Cardiac septum (tissue), 1 donor: ENCODE measurements at regions not wholly inside any gene's neighbourhood (a gene's known extent, or its start where the extent isn't known, plus 50 kb on each side); places are given as distances from the start of the nearest gene placed in this dataset.
"Not testable (repeated sequence)": the region's sequence is repeated elsewhere in the genome, so short reads cannot be mapped to it uniquely, and the experiment has no call there.

Source experiments
- DNase-seq: peaks from one replicate; pipeline ENCODE4 v3.0.0-alpha.2; 2020; ENCODE audit warnings: low spot score
- intact Hi-C: fragments of 100-400 bp; cut with DNase I; formaldehyde crosslinking; loops from one replicate; pipeline ENCODE4 v1.14.0; 2022
- donor health status: DM: no; HTN: no; CAD: no.

GRCh38 chr2:13813236-13813635 is 819.3 kb upstream of the LRATD1 start:
- no peak for DNase-seq
- intact Hi-C loops, result no loop called here

DNA sequence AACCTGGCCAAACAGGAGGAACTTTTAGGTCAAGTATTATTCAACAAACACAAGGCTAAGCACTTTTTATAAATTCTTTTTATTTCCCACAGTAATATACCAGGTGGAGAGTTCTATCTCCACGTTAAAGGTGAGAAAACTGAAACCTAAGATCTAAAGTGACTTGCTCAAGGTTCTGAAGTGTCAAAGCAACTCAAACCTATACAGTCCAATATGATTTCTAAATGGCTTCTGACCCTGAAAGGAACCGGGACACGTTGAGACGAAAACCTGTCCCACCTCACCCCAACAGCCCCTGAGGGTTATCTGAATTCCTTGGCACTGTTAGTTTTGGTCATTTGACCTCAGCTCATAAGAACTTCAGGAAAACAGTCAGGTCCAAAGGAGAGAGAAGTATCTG is 814.5 kb upstream of the LRATD1 start:
- DNase-seq, result no peak
- intact Hi-C loops, result no loop called here

- intact Hi-C loops, result no loop called here
Measured at GRCh38 chr2:13819896-13820295, 812.6 kb upstream of the LRATD1 start.

DNA sequence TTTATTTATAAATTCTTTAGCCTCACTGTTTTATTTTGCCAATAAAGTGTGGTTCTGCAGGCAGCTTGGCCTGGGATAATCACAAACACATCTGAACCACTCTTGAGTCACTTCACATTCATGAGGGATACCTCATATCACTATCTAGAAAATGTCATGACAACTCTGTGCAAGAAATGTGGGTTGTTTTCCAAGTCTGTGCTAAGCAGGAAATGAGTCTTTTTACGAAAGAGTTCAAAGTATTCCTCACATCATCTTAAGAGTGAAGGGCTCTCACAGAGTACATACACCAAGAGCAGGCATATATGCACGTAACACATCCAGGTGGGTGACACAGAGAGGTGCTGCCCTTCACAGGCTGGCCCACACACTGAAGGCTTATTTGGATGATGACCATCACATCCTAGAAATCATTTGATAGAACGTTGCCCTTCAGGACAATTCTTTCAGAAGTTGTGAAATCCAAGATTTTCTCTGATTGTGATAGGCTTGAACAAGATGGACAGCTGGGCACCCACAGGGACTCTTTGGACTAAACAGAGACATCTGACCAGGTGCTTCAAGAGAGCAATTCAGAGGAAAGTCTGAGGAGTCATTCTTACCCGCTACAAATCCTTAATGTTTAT is 811.1 kb upstream of the LRATD1 start:
- no peak for DNase-seq
- intact Hi-C loops, result no loop called here

More at GRCh38 chr2:13819896-13820295, 812.6 kb upstream of the LRATD1 start:
- DNase-seq, result no peak

GRCh38 chr2:13822365-13822764 is 810.2 kb upstream of the LRATD1 start:
- intact Hi-C loops, result no loop called here
- DNase-seq, result no peak

DNA sequence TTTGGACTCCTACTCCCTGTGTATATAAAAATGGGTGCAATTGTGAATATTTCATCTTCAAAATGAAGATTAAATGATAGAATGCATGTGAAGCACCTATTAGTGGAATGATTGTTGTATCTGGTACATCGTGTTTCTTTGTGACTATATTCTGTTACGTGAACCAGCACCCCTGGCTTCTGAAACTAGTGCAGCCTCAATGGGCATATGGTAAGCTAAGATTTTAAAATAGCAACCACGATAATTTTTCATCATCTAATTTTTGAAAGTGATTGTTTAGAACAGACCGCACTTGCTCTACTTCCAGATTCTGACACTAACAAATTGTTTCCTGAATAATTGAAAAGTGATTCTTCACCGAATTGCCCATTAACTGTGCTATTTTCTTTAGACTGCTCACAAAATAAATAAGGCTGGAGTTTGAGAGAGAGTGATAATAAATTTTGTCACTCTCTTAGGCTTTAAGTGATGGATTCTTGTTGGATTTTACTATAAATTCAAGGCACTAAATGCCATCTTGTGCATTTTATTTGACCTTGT is 806.1 kb upstream of the LRATD1 start:
- DNase-seq, result no peak
- intact Hi-C loops, result no loop called here

- intact Hi-C loops, result no loop called here
- no peak for DNase-seq
Measured at GRCh38 chr2:13858626-13859025, 773.9 kb upstream of the LRATD1 start.

DNA sequence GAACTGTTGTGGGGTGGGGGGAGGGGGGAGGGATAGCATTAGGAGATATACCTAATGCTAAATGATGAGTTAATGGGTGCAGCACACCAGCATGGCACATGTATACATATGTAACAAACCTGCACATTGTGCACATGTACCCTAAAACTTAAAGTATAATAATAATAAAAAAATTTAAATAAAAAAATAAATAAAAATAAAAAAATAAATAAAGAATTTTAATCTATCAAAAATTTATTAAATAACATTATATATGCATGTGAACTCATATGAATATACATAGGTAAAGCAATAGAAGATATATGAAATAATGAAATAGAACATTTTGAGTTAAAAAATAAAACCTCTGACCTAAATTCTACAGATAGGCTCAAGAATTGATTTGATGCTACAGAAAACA is 764.2 kb upstream of the LRATD1 start:
- intact Hi-C loops, DNase-seq: not testable (repeated sequence)

- intact Hi-C loops, result no loop called here
Measured at GRCh38 chr2:13876491-13877037, 756.0 kb upstream of the LRATD1 start.

DNA sequence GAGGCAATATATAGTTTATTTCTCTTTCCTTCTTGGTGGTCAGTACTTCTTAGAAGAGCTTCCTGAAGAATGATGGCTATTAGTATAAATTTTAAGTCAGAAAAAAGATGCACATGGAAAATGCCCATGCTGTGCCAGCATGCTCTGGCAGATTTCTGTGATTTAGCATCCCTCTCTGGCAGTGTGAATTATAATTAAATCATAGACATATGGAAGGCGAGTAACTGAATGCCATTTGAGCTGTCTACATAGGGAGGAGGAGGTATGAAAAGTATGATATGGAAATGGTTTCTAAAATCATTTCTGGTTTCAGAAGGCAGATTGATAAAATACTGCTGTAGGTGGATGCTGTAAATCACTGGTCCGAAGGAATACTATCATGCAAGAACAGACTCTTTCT is 754.9 kb upstream of the LRATD1 start:
- intact Hi-C loops, result no loop called here
- no peak for DNase-seq

More at GRCh38 chr2:13876491-13877037, 756.0 kb upstream of the LRATD1 start:
- DNase-seq, result no peak

- intact Hi-C loops, result no loop called here
- DNase-seq, result no peak
Measured at GRCh38 chr2:13884291-13884976, 748.1 kb upstream of the LRATD1 start.

GRCh38 chr2:13901526-13901925 is 731.0 kb upstream of the LRATD1 start:
- intact Hi-C loops, result no loop called here

DNA sequence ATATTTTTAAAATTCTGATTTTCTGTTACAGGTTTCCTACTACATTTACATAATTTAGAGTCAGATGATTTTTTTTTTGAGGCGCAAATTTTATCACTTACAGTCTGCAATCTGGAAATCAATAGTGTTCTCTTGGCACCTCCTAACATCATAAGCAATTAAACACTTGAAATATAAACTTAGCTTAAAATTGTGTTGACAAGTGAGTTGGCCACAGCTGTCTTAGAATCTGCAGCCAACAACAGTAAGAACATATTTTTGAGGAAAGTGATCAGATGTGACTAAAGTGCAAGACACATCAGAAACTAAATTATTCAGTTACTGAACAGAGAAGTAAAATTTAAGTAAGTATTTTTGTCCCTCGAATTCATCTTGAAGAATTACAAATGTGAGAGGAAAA is 726.7 kb upstream of the LRATD1 start:
- DNase-seq, result no peak
- intact Hi-C loops, result no loop called here

More at GRCh38 chr2:13901526-13901925, 731.0 kb upstream of the LRATD1 start:
- DNase-seq, result no peak

- no peak for DNase-seq
- intact Hi-C loops, result no loop called here
Measured at GRCh38 chr2:13916066-13916465, 716.5 kb upstream of the LRATD1 start.

DNA sequence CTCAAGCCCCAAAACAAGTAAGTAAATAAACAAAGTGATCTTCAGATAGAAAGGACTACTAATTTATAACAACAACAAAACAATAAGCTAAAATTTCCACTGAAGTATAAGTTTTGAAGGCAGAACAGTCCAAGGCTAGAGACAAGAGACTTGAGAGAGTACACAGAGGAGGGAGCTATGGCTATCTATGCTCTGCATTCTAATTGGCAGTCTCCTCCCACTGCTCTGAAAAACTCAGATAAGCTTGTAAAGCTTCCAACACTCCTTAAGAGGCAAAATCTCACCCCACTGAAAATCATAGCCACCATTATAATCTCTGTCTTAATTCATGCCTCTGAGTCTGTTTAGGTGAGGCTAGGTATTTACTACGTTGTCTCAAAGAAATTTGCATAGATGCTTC is 714.6 kb upstream of the LRATD1 start:
- intact Hi-C loops, result no loop called here
- no peak for DNase-seq

DNA sequence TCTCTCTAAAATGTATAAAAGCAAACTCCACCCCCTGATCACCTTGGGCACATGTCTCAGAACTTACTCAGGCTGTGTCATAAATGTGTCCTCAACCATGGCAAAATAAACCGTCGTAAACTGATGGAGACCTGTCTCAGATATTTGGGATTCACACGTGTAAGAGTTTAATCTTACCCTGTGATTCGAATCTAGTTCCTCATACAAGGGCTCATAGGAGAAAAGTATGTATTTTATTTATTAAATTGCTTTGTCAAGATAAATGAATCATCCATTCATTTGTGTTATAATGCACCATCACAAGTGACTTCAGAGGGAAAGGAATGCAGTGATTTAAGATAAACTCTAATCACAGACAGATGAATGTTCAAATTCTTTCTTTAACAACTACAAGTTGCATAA is 712.5 kb upstream of the LRATD1 start:
- no peak for DNase-seq
- intact Hi-C loops, result no loop called here

- DNase-seq, result no peak
- intact Hi-C loops, result no loop called here
Measured at GRCh38 chr2:13921245-13921644, 711.3 kb upstream of the LRATD1 start.

- no peak for DNase-seq
- intact Hi-C loops, result no loop called here
Measured at GRCh38 chr2:13923823-13924222, 708.7 kb upstream of the LRATD1 start.

DNA sequence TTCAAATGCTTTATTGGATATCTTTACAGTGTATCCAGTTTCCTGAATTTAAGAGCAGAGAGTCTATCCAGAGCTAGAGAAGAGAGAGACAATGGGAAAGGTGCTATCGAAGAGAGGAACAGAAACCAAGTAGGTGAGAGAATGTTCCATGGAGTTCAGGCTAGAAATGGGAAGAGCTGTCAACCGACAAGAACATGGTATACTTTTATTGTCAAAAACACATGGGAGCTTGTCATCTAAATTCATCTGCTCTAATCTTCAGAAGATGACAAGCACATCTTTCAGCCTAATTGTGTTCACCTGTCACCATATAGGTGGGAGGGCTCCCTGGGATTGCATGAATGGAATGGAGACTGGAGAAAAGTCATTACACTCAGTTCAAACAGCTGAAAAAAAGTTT is 690.4 kb upstream of the LRATD1 start:
- no peak for DNase-seq
- intact Hi-C loops, result no loop called here

DNA sequence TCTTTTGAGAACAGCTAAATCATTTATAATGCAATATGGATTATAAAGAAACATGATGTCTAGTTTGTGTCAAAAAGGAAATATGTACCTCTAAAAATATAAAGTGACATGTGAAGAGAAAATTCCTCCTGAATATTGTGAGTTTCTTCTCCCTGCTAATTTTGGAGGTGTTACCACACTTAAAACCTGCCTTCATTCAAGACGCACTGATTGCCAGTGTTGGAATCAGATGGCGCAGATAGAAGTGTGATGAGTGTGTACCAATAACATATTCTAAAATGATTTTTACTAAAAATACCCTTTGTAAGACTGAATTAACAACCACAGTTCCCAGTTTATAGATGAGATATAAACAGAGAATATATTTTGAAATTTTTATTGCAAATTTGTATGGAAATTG is 681.8 kb upstream of the LRATD1 start:
- DNase-seq, result no peak
- intact Hi-C loops, result no loop called here

- DNase-seq, result no peak
- intact Hi-C loops, result no loop called here
Measured at GRCh38 chr2:13968811-13969210, 663.7 kb upstream of the LRATD1 start.
